HepG2 (cell line): ENCODE measurements at regions not wholly inside any gene's neighbourhood (a gene's known extent, or its start where the extent isn't known, plus 50 kb on each side); places are given as distances from the start of the nearest gene placed in this dataset.

ENCODE experiments used
- ATAC-seq: fragments of 200-7000 bp; cut with Tn5 transposase; 3 replicates; pipeline ENCODE4 v1.9.1; 2020; ENCODE audit warnings: mild to moderate bottlenecking, moderate library complexity
- BruUV-seq: library from RNA; stranded (reverse); fragments of 400-500 nt; replicated peaks from 2 replicates; lab custom pipeline; 2021; lab: Mats Ljungman, UMichigan
- CTCF ChIA-PET: fragments of 300-600 bp; formaldehyde crosslinking; extraction: SDS; loops from one replicate; lab custom pipeline; 2021; ENCODE audit warnings: low total read pairs, inconsistent platforms, low intra/inter-chr PET ratio; lab: Yijun Ruan, JAX
- POLR2A ChIA-PET: fragments of 350-600 bp; sonication (Branson Sonifier 250); formaldehyde crosslinking; loops from one replicate; lab custom pipeline; 2020; ENCODE audit warnings: antibody characterized with exemption, inconsistent platforms; lab: Yijun Ruan, JAX
- DNase-seq: peaks from one replicate; pipeline ENCODE4 v3.0.0-alpha.2; 2015; ENCODE audit warnings: low spot score
- FAIRE-seq: peaks from 3 replicates; lab custom pipeline; 2011; peaks lifted over from hg19 to GRCh38; lab: Jason Lieb, UNC
- H2AFZ ChIP-seq: one replicate; pipeline ENCODE4 v1.6.1; 2011; ENCODE audit warnings: low read length, inconsistent platforms
- H3K27ac ChIP-seq: fragments of 300-600 bp; 3 replicates; pipeline ENCODE4 v1.8.0; 2011; ENCODE audit warnings: mixed run types, mild to moderate bottlenecking, mixed read lengths, low read length, inconsistent platforms; ENCODE audit not compliant: insufficient read depth; ENCODE audit errors: extremely low read length
- H3K27me3 ChIP-seq, 2 experiments: fragments of 200-600 bp in 1 of 2; 2 replicates in 1 of 2; 3 replicates in 1 of 2; pipeline versions ENCODE4 v1.6.0 to v1.8.0; 2011; ENCODE audit warnings: low read length in 2 of 2, mild to moderate bottlenecking in 2 of 2, moderate library complexity in 2 of 2, inconsistent platforms in 1 of 2; ENCODE audit not compliant: insufficient read depth in 2 of 2, control insufficient read depth in 1 of 2
- H3K36me3 ChIP-seq, 2 experiments: fragments of 200-600 bp in 1 of 2; replicated peaks in 1 of 2; 2 replicates in 1 of 2; 3 replicates in 1 of 2; pipeline versions ENCODE4 v1.5.1 to v1.8.0; 2011; ENCODE audit warnings: low read length in 2 of 2, inconsistent platforms in 1 of 2; ENCODE audit not compliant: insufficient read depth in 2 of 2, control insufficient read depth in 1 of 2
- H3K4me1 ChIP-seq: 2 replicates; pipeline ENCODE4 v1.5.1; 2012; ENCODE audit warnings: low read length, inconsistent platforms; ENCODE audit not compliant: insufficient read depth
- H3K4me2 ChIP-seq: 2 replicates; pipeline ENCODE4 v1.6.0; 2011; ENCODE audit warnings: low read depth, low read length, inconsistent platforms
- H3K4me3 ChIP-seq, 3 experiments: fragments of 200-600 bp in 1 of 3; sonication (generic), shearing (Covaris generic) in 1 of 3; replicated peaks in 1 of 3; 2 replicates each; pipeline ENCODE4 v1.5.1; 2011 to 2016; ENCODE audit warnings: low read length in 3 of 3, inconsistent platforms in 2 of 3, low read depth in 2 of 3, mild to moderate bottlenecking in 2 of 3, control low read depth in 1 of 3, mixed read lengths in 1 of 3; ENCODE audit not compliant: insufficient read depth in 1 of 3
- H3K79me2 ChIP-seq: one replicate; pipeline ENCODE4 v1.6.1; 2011; ENCODE audit warnings: low read length, inconsistent platforms; ENCODE audit not compliant: insufficient read depth
- H3K9ac ChIP-seq: 2 replicates; pipeline ENCODE4 v1.6.0; 2011; ENCODE audit warnings: mild to moderate bottlenecking, low read depth, low read length, inconsistent platforms; ENCODE audit not compliant: insufficient read depth
- H3K9me3 ChIP-seq: 2 replicates; pipeline ENCODE4 v1.5.1; 2012; ENCODE audit warnings: mild to moderate bottlenecking, low read length
- H4K20me1 ChIP-seq: 2 replicates; pipeline ENCODE4 v1.6.0; 2011; ENCODE audit warnings: inconsistent platforms, mild to moderate bottlenecking, low read length, moderate library complexity; ENCODE audit not compliant: insufficient read depth
- ATAD3A ChIP-seq: sonication (generic); formaldehyde crosslinking; IDR thresholded peaks from 2 replicates; pipeline ENCODE4 v1.4.0; 2020; ENCODE audit warnings: missing genetic modification reagents
- BRCA1 ChIP-seq: sonication (generic); formaldehyde crosslinking; IDR thresholded peaks from 2 replicates; pipeline ENCODE4 v1.4.0; 2020; ENCODE audit warnings: missing genetic modification reagents
- ETV6 ChIP-seq: sonication (generic); formaldehyde crosslinking; conservative IDR thresholded peaks from 2 replicates; pipeline ENCODE4 v1.4.0; 2020; ENCODE audit warnings: missing genetic modification reagents
- FIP1L1 ChIP-seq: fragments of 200-400 bp; formaldehyde crosslinking; IDR thresholded peaks from 2 replicates; pipeline ENCODE4 v1.6.1; 2018; ENCODE audit warnings: low read depth, mild to moderate bottlenecking, low read length, moderate library complexity, borderline replicate concordance; ENCODE audit not compliant: insufficient read depth
- GATA4 ChIP-seq: sonication (generic); IDR thresholded peaks from 2 replicates; pipeline ENCODE4 v1.6.1; 2016; ENCODE audit warnings: antibody characterized with exemption, low read depth, borderline replicate concordance
- HCFC1 ChIP-seq: fragments of 150-350 bp; IDR thresholded peaks from 2 replicates; pipeline ENCODE4 v1.6.1; 2014; ENCODE audit warnings: low read depth, low read length
- ISL2 ChIP-seq: sonication (generic); formaldehyde crosslinking; IDR thresholded peaks from 2 replicates; pipeline ENCODE4 v1.5.0; 2020; ENCODE audit warnings: missing genetic modification reagents
- MAFF ChIP-seq: IDR thresholded peaks from 2 replicates; pipeline ENCODE4 v1.6.1; 2011; ENCODE audit warnings: low read depth, low read length, improper control_type of control experiment
- MIER2 ChIP-seq: IDR thresholded peaks from 2 replicates; pipeline ENCODE4 v1.6.1; 2016; ENCODE audit warnings: missing biosample characterization, missing genetic modification reagents
- TAF15 ChIP-seq: fragments of 200-400 bp; formaldehyde crosslinking; IDR thresholded peaks from one replicate; pipeline ENCODE4 v1.6.1; 2018; ENCODE audit warnings: mild to moderate bottlenecking, low read depth, low read length; ENCODE audit not compliant: poor library complexity, severe bottlenecking
- TBX3 ChIP-seq: fragments of 450-650 bp; IDR thresholded peaks from 2 replicates; pipeline ENCODE4 v1.6.1; 2017; ENCODE audit warnings: antibody characterized with exemption, mild to moderate bottlenecking, inconsistent platforms, borderline replicate concordance
- ZFP36L1 ChIP-seq: sonication (generic); formaldehyde crosslinking; IDR thresholded peaks from 2 replicates; pipeline ENCODE4 v1.8.0; 2022; ENCODE audit warnings: mild to moderate bottlenecking, missing genetic modification reagents, moderate library complexity
- ZNF235 ChIP-seq: sonication (generic); formaldehyde crosslinking; IDR thresholded peaks from 2 replicates; pipeline ENCODE4 v1.8.1; 2023; ENCODE audit warnings: mild to moderate bottlenecking, missing genetic modification reagents, borderline replicate concordance
- ZNF281 ChIP-seq: sonication (generic); formaldehyde crosslinking; IDR thresholded peaks from 2 replicates; pipeline ENCODE4 v1.4.0; 2020; ENCODE audit warnings: missing genetic modification reagents, borderline replicate concordance
- ZNF333 ChIP-seq: sonication (generic); formaldehyde crosslinking; IDR thresholded peaks from 2 replicates; pipeline ENCODE4 v1.4.0; 2020; ENCODE audit warnings: mild to moderate bottlenecking, missing genetic modification reagents, borderline replicate concordance
- ZNF382 ChIP-seq: sonication (generic); formaldehyde crosslinking; IDR thresholded peaks from 2 replicates; pipeline ENCODE4 v1.5.0; 2020; ENCODE audit warnings: missing genetic modification reagents, mild to moderate bottlenecking, borderline replicate concordance
- ZNF432 ChIP-seq: sonication (generic); formaldehyde crosslinking; IDR thresholded peaks from 2 replicates; pipeline ENCODE4 v1.5.0; 2020; ENCODE audit warnings: missing genetic modification reagents, mild to moderate bottlenecking, borderline replicate concordance
- ZNF451 ChIP-seq: sonication (generic); formaldehyde crosslinking; IDR thresholded peaks from 2 replicates; pipeline ENCODE4 v1.5.0; 2020; ENCODE audit warnings: mild to moderate bottlenecking, missing genetic modification reagents
- ZNF589 ChIP-seq: sonication (generic); formaldehyde crosslinking; conservative IDR thresholded peaks from 2 replicates; pipeline ENCODE4 v1.8.0; 2022; ENCODE audit warnings: mild to moderate bottlenecking, moderate library complexity, missing genetic modification reagents
- ZNF841 ChIP-seq: sonication (generic); formaldehyde crosslinking; IDR thresholded peaks from 2 replicates; pipeline ENCODE4 v1.8.1; 2023; ENCODE audit warnings: missing genetic modification reagents, borderline replicate concordance
- ZNF878 ChIP-seq: sonication (generic); formaldehyde crosslinking; IDR thresholded peaks from 2 replicates; pipeline ENCODE4 v1.8.1; 2023; ENCODE audit warnings: mild to moderate bottlenecking, missing genetic modification reagents, moderate library complexity
- WGBS: methylation state at CpG from one replicate; pipeline ENCODE4 v1.1.6; 2017; ENCODE audit warnings: low lambda C conversion rate; 5-methylcytosine and 5-hydroxymethylcytosine counted together
- in situ Hi-C: cut with HindIII; loops from 2 replicates; pipeline ENCODE4 v1.10.0; 2017; ENCODE audit warnings: low pct_unique_long_range_greater_than_20kb; ENCODE audit not compliant: extremely low pct_ligation_motif_present
- intact Hi-C: fragments of 100-400 bp; cut with micrococcal nuclease; formaldehyde crosslinking; loops from one replicate; pipeline ENCODE4 v1.10.0; 2022; ENCODE audit not compliant: unreplicated experiment
- TF ChIP-seq, protein P1 (sequence below): IDR thresholded peaks from 2 replicates; pipeline ENCODE4 v1.6.1; 2016; ENCODE audit warnings: missing compliant biosample characterization, missing genetic modification reagents, borderline replicate concordance

DNA sequence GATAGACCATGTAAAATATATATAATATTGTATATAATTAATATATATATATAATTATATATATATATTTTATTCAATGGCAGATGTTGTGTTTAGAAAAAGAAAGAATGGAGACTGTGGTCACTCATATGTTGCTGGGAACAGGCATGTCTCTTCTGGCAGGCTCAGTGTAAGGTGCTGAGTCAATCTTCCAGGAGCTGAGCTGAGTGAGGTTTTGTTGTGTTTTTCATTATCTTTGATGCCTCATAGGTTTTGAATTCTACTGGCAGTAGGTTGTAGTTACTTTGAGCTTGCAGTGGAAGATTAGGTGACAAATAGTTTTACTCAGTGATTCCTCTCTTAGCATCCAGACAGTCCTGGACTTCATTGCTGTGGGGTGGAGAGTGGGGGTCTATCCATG, 561.3 kb downstream of the IRX1 start (continued):
- TF ChIP-seq, protein P1, sequence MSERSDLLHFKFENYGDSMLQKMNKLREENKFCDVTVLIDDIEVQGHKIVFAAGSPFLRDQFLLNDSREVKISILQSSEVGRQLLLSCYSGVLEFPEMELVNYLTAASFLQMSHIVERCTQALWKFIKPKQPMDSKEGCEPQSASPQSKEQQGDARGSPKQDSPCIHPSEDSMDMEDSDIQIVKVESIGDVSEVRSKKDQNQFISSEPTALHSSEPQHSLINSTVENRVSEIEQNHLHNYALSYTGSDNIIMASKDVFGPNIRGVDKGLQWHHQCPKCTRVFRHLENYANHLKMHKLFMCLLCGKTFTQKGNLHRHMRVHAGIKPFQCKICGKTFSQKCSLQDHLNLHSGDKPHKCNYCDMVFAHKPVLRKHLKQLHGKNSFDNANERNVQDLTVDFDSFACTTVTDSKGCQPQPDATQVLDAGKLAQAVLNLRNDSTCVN (CRISPR knock-in tag), result no peak
- TF ChIP-seq ZNF235 (CRISPR knock-in tag) (no peak), ZFP36L1 (CRISPR knock-in tag) (no peak), MAFF (no peak), ZNF878 (CRISPR knock-in tag) (no peak), GATA4 (no peak)
- TF ChIP-seq, all 625 proteins: peak for 0

- H3K4me2 ChIP-seq, result no peak overlapping the region
- ChIA-PET POLR2A (no interaction called here), CTCF (no interaction called here)
- no peak for ATAC-seq
- no peaks in the 10 kb centered on the region for H3K79me2 ChIP-seq
- BruUV-seq, result no TSS peak
- in situ Hi-C loops (no loop called here), intact Hi-C loops (no loop called here)
- no peaks in the 10 kb centered on the region for H3K27me3 ChIP-seq
- no peak overlapping the region for H3K9ac ChIP-seq
- under 1% methylated on average over 3 of the region's 3 CpGs for WGBS
- no peak overlapping the region for H3K27ac ChIP-seq
- no peak overlapping the region for H3K4me3 ChIP-seq
- H3K36me3 ChIP-seq, result no peaks in the 10 kb centered on the region
- no peak overlapping the region for H2AFZ ChIP-seq
- no peak for DNase-seq
- peaks cover 71% of the 10 kb centered on the region for H3K9me3 ChIP-seq
- H3K4me1 ChIP-seq, result no peaks in the 10 kb centered on the region
- no peak for FAIRE-seq
- H4K20me1 ChIP-seq, result no peaks in the 10 kb centered on the region
- TF ChIP-seq ZNF432 (CRISPR knock-in tag) (no peak), GATA4 (no peak), ZNF333 (CRISPR knock-in tag) (no peak), ZNF589 (CRISPR knock-in tag) (no peak), TBX3 (no peak), ZNF451 (CRISPR knock-in tag) (no peak), BRCA1 (no peak), ZNF841 (no peak), ZNF281 (CRISPR knock-in tag) (no peak), TAF15 (no peak), ISL2 (CRISPR knock-in tag) (no peak), MIER2 (no peak), FIP1L1 (no peak), HCFC1 (no peak), ZNF382 (CRISPR knock-in tag) (no peak), ATAD3A (CRISPR knock-in tag) (no peak), ETV6 (no peak)
Observed at GRCh38 chr5:4158750-4159447, 563.3 kb downstream of the IRX1 start.
